SK-N-SH (cell line): ENCODE measurements at regions not wholly inside any gene's neighbourhood (a gene's known extent, or its start where the extent isn't known, plus 50 kb on each side); places are given as distances from the start of the nearest gene placed in this dataset.

Source experiments
- CTCF ChIA-PET: fragments of 300-600, 350-600 bp; formaldehyde crosslinking; extraction: SDS; loops from one replicate; lab custom pipeline; 2021; lab: Yijun Ruan, JAX
- POLR2A ChIA-PET: fragments of 350-600 bp; sonication (Branson Sonifier 250); formaldehyde crosslinking; extraction: SDS; loops from one replicate; lab custom pipeline; 2020; ENCODE audit warnings: antibody characterized with exemption, inconsistent platforms; lab: Yijun Ruan, JAX
- DNase-seq: peaks from one replicate; pipeline ENCODE4 v3.0.0; 2012
- H2AFZ ChIP-seq: fragments of 200-600 bp; sonication (generic); 2 replicates; pipeline ENCODE4 v1.8.1; 2016; ENCODE audit warnings: antibody characterized with exemption, mild to moderate bottlenecking, low read depth
- H3F3A ChIP-seq: fragments of 200-600 bp; sonication (generic); replicated peaks from 2 replicates; pipeline ENCODE3; 2016; ENCODE audit warnings: antibody characterized with exemption, mild to moderate bottlenecking; ENCODE audit not compliant: insufficient read depth
- H3K27ac ChIP-seq, 2 experiments: fragments of 200-500 bp in 1 of 2; fragments of 200-600 bp in 1 of 2; sonication (Bioruptor generic) in 1 of 2; sonication (generic), shearing (Covaris generic) in 1 of 2; 2 replicates each; pipeline versions ENCODE4 v1.5.1 to v1.6.1; 2014 to 2016; ENCODE audit warnings: low read depth in 2 of 2, inconsistent platforms in 1 of 2, low read length in 1 of 2, mild to moderate bottlenecking in 1 of 2, mixed read lengths in 1 of 2
- H3K27me3 ChIP-seq: fragments of 200-600 bp; sonication (generic), shearing (Covaris generic); 2 replicates; pipeline ENCODE4 v1.6.1; 2016; ENCODE audit warnings: mixed run types; ENCODE audit not compliant: insufficient read depth
- H3K36me3 ChIP-seq, 2 experiments: fragments of 200-500 bp in 1 of 2; fragments of 200-600 bp in 1 of 2; sonication (Bioruptor generic) in 1 of 2; sonication (generic) in 1 of 2; replicated peaks in 1 of 2; 2 replicates each; pipeline versions ENCODE3 to v1.5.1; 2014 to 2016; ENCODE audit warnings: low read length in 1 of 2, mild to moderate bottlenecking in 1 of 2; ENCODE audit not compliant: insufficient read depth in 2 of 2, control insufficient read depth in 1 of 2
- H3K4me1 ChIP-seq, 2 experiments: fragments of 200-500 bp in 1 of 2; fragments of 200-600 bp in 1 of 2; sonication (Bioruptor generic) in 1 of 2; sonication (generic), shearing (Covaris generic) in 1 of 2; 2 replicates each; pipeline versions ENCODE4 v1.5.1 to v1.6.1; 2014 to 2016; ENCODE audit warnings: low read depth in 1 of 2, low read length in 1 of 2, mixed run types in 1 of 2; ENCODE audit not compliant: insufficient read depth in 2 of 2, control insufficient read depth in 1 of 2
- H3K4me2 ChIP-seq: fragments of 200-600 bp; sonication (generic), shearing (Covaris generic); 2 replicates; pipeline ENCODE4 v1.6.1; 2017; ENCODE audit warnings: mixed run types
- H3K4me3 ChIP-seq, 2 experiments: fragments of 200-500 bp in 1 of 2; fragments of 200-600 bp in 1 of 2; sonication (Bioruptor generic) in 1 of 2; sonication (generic), shearing (Covaris generic) in 1 of 2; 2 replicates each; pipeline versions ENCODE4 v1.5.1 to v1.8.1; 2014 to 2016; ENCODE audit warnings: low read depth in 2 of 2, inconsistent platforms in 1 of 2, low read length in 1 of 2, mild to moderate bottlenecking in 1 of 2, mixed read lengths in 1 of 2, moderate library complexity in 1 of 2
- H3K79me2 ChIP-seq: fragments of 200-600 bp; sonication (generic); 2 replicates; pipeline ENCODE4 v1.8.1; 2017; ENCODE audit warnings: mild to moderate bottlenecking; ENCODE audit not compliant: insufficient read depth
- H3K9ac ChIP-seq: fragments of 200-600 bp; sonication (generic); 2 replicates; pipeline ENCODE4 v1.6.1; 2017; ENCODE audit warnings: mixed run types
- H3K9me2 ChIP-seq: fragments of 200-600 bp; sonication (generic); 2 replicates; pipeline ENCODE4 v1.6.1; 2017; ENCODE audit warnings: mixed run types
- H3K9me3 ChIP-seq: fragments of 200-600 bp; sonication (generic); 2 replicates; pipeline ENCODE4 v1.6.1; 2017; ENCODE audit warnings: mixed run types, mild to moderate bottlenecking, moderate library complexity
- H4K20me1 ChIP-seq: fragments of 200-600 bp; sonication (generic); 2 replicates; pipeline ENCODE4 v1.6.1; 2017; ENCODE audit warnings: mild to moderate bottlenecking, mixed run types; ENCODE audit not compliant: insufficient read depth
- EZH2phosphoT487 ChIP-seq: fragments of 200-600 bp; sonication (generic); IDR thresholded peaks from 2 replicates; pipeline ENCODE4 v1.6.1; 2017; ENCODE audit warnings: low read depth, mixed run types, mild to moderate bottlenecking, antibody characterized with exemption, moderate library complexity, borderline replicate concordance
- FOSL2 ChIP-seq: IDR thresholded peaks from 2 replicates; pipeline ENCODE4 v1.4.0; 2012; ENCODE audit warnings: low read depth, mild to moderate bottlenecking, moderate library complexity, borderline replicate concordance
- FOXM1 ChIP-seq: IDR thresholded peaks from 2 replicates; pipeline ENCODE4 v1.4.0; 2012; ENCODE audit warnings: low read depth, mild to moderate bottlenecking
- GABPA ChIP-seq: IDR thresholded peaks from 2 replicates; pipeline ENCODE4 v1.4.0; 2012; ENCODE audit warnings: low read depth, mild to moderate bottlenecking
- GATA2 ChIP-seq: sonication (generic); formaldehyde crosslinking; IDR thresholded peaks from 2 replicates; pipeline ENCODE4 v1.5.0; 2020; ENCODE audit warnings: mild to moderate bottlenecking, missing genetic modification reagents
- JUND ChIP-seq: IDR thresholded peaks from 2 replicates; pipeline ENCODE4 v1.4.0; 2012
- MAX ChIP-seq: IDR thresholded peaks from 2 replicates; pipeline ENCODE4 v1.4.0; 2012; ENCODE audit warnings: low read depth
- MXI1 ChIP-seq: IDR thresholded peaks from 2 replicates; pipeline ENCODE4 v1.6.1; 2012; ENCODE audit warnings: mild to moderate bottlenecking, low read depth, low read length, improper control_type of control experiment
- NRF1 ChIP-seq: IDR thresholded peaks from 2 replicates; pipeline ENCODE4 v1.6.1; 2012; ENCODE audit warnings: low read depth, mild to moderate bottlenecking, low read length
- POLR2AphosphoS5 ChIP-seq: IDR thresholded peaks from 2 replicates; pipeline ENCODE4 v1.6.1; 2012; ENCODE audit warnings: low read depth, low read length
- REST ChIP-seq: IDR thresholded peaks from 2 replicates; pipeline ENCODE4 v1.6.1; 2012; ENCODE audit warnings: mild to moderate bottlenecking, low read depth, low read length, moderate library complexity
- RFX5 ChIP-seq: IDR thresholded peaks from 2 replicates; pipeline ENCODE4 v1.6.1; 2012; ENCODE audit warnings: mild to moderate bottlenecking, improper control_type of control experiment, low read length
- SMC3 ChIP-seq: IDR thresholded peaks from 2 replicates; pipeline ENCODE4 v1.6.1; 2012; ENCODE audit warnings: low read depth, low read length, improper control_type of control experiment
- TCF12 ChIP-seq: IDR thresholded peaks from 2 replicates; pipeline ENCODE4 v1.4.0; 2012
- USF1 ChIP-seq: IDR thresholded peaks from 2 replicates; pipeline ENCODE4 v1.4.0; 2012; ENCODE audit warnings: low read depth, borderline replicate concordance
- YY1 ChIP-seq: IDR thresholded peaks from 2 replicates; pipeline ENCODE4 v1.4.0; 2012; ENCODE audit warnings: low read depth, mild to moderate bottlenecking
- ZBTB33 ChIP-seq: IDR thresholded peaks from 2 replicates; pipeline ENCODE4 v1.4.0; 2012; ENCODE audit warnings: low read depth, borderline replicate concordance
- WGBS: methylation state at CpG from one replicate; pipeline ENCODE4 v1.1.6; 2017; ENCODE audit warnings: low lambda C conversion rate; 5-methylcytosine and 5-hydroxymethylcytosine counted together

GRCh38 chr3:178189854-178190253 is 346.4 kb upstream of the KCNMB2 start:
- peaks cover 9% of the 10 kb centered on the region for H3K9me3 ChIP-seq
- no peaks in the 10 kb centered on the region for H3F3A ChIP-seq
- no peaks in the 10 kb centered on the region for H4K20me1 ChIP-seq
- no peaks in the 10 kb centered on the region for H3K27me3 ChIP-seq
- no peaks in the 10 kb centered on the region for H3K79me2 ChIP-seq
- H3K9me2 ChIP-seq = no peaks in the 10 kb centered on the region
- H2AFZ ChIP-seq = no peak overlapping the region
- H3K4me1 ChIP-seq = no peaks in the 10 kb centered on the region
- CTCF ChIA-PET = no interaction called here
- H3K36me3 ChIP-seq = no peaks in the 10 kb centered on the region
- no peak overlapping the region for H3K9ac ChIP-seq
- POLR2A ChIA-PET = no interaction called here
- WGBS = 93% methylated on average over 3 of the region's 3 CpGs
- no peak overlapping the region for H3K4me2 ChIP-seq
- no peak overlapping the region for H3K27ac ChIP-seq
- TF ChIP-seq POLR2AphosphoS5 (no peak), MAX (no peak), JUND (no peak), ZBTB33 (no peak), NRF1 (no peak), YY1 (no peak), USF1 (no peak), EZH2phosphoT487 (no peak), FOXM1 (no peak), SMC3 (no peak), RFX5 (no peak), TCF12 (no peak), GATA2 (no peak), MXI1 (no peak), REST (no peak), FOSL2 (no peak), GABPA (no peak)
- no peak for DNase-seq
- no peak overlapping the region for H3K4me3 ChIP-seq
